GM12874 (cell line): ENCODE measurements at regions not wholly inside any gene's neighbourhood (a gene's known extent, or its start where the extent isn't known, plus 50 kb on each side); places are given as distances from the start of the nearest gene placed in this dataset.

Experiments
- CTCF ChIP-seq: IDR thresholded peaks from 2 replicates; pipeline ENCODE4 v1.5.1; 2011; ENCODE audit warnings: low read depth, mild to moderate bottlenecking, control low read depth, low read length, moderate library complexity; ENCODE audit not compliant: insufficient read depth

DNA sequence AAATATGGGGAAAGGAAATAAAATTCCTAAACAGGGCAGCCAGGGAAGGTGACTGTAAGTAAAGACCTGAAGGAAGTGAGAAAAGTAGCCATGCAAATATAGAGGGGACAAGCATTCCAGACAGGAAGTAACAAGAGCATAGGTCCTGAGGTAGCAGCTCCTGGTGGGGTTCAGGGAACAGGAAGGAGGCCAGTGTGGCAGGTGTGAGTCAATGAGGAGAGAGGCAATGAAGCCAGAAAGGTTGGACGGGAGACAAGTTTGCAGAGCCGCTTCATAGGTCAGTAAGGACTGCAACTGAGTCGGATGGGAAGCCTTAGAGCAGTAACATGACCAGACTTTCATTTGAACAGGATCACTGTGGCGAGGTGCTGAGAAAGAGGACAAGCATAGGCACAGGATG, 150.9 kb downstream of the METTL4 start:
- no peak for TF ChIP-seq CTCF

GRCh38 chr18:2423761-2424160, 147.5 kb downstream of the METTL4 start:
- no peak for TF ChIP-seq CTCF

- no peak for TF ChIP-seq CTCF
Observed at GRCh38 chr18:2424420-2424819, 146.9 kb downstream of the METTL4 start.

GRCh38 chr18:2425426-2426317, 145.6 kb downstream of the METTL4 start:
- no peak for TF ChIP-seq CTCF

GRCh38 chr18:2430191-2430590, 141.1 kb downstream of the METTL4 start:
- no peak for TF ChIP-seq CTCF

DNA sequence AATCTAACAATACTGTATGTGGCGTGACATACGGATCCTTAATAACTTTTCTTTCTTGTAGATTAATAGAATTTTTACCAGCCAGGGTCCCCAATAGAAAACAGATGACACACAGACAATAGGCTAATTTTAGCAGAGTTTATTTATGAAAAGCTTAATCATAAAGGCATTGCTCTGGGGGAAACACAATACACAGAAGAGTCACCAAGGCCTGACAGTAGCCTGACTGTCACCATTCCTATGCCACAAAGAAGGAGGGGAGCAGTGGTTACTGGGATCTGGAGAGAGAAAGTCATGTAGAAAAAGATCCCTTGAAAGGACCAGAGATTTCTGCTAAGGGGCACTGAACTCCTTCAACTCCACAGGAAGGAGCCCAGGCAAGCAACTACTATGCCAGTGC, 139.5 kb downstream of the METTL4 start:
- no peak for TF ChIP-seq CTCF

DNA sequence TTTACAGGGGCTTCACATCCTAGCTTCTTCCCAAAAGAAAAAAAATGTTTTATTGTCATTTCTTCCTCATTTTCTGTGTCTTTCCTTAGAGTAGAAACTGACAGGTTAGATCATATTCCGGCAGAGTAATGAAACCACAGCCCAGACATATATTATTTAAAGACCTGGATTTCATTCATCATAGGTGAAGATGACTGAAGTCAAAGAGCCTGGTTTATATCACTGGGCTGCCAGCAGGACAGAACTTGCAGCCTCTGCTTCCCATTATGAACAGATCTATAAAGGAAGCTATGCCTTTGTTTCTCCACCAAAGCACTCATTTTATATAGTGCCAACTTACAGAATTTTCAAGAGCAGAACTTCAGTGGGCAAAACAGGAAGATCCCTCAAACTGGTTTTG, 137.9 kb downstream of the METTL4 start:
- TF ChIP-seq CTCF = no peak
